Heart right ventricle (tissue), 16 donors: ENCODE measurements at regions not wholly inside any gene's neighbourhood (a gene's known extent, or its start where the extent isn't known, plus 50 kb on each side); places are given as distances from the start of the nearest gene placed in this dataset.

Experiments used
- ATAC-seq, 8 donors: fragments of 200-7000 bp; cut with Tn5 transposase; one replicate each; pipeline ENCODE4 v1.9.1; 2020; ENCODE audit warnings: mild to moderate bottlenecking in 8 of 8, moderate library complexity in 8 of 8, moderate number of reproducible peaks in 1 of 8
- DNase-seq, 2 donors: peaks; one replicate each; pipeline ENCODE4 v3.0.0-alpha.2; 2020
- H3K27ac ChIP-seq, 10 donors: fragments of 200-600 bp; sonication (generic) in 2 of 10; one replicate each; pipeline versions ENCODE4 v1.5.0 to v1.8.0; 2020 to 2022; ENCODE audit warnings: mild to moderate bottlenecking in 3 of 10
- H3K27me3 ChIP-seq, 7 donors: fragments of 200-600 bp; one replicate each; pipeline ENCODE4 v1.8.0; 2021 to 2022; ENCODE audit warnings: mild to moderate bottlenecking in 2 of 7
- H3K36me3 ChIP-seq, 9 donors: fragments of 200-600 bp; sonication (generic) in 1 of 9; one replicate each; pipeline versions ENCODE4 v1.5.0 to v1.8.0; 2020 to 2022; ENCODE audit warnings: mild to moderate bottlenecking in 2 of 9
- H3K4me1 ChIP-seq, 9 donors: fragments of 200-600 bp; sonication (generic) in 1 of 9; one replicate each; pipeline versions ENCODE4 v1.5.0 to v1.8.0; 2020 to 2022; ENCODE audit warnings: mild to moderate bottlenecking in 4 of 9
- H3K4me3 ChIP-seq, 10 donors: fragments of 200-600 bp; sonication (generic) in 2 of 10; one replicate each; pipeline versions ENCODE4 v1.5.0 to v1.8.0; 2020 to 2022; ENCODE audit warnings: mild to moderate bottlenecking in 7 of 10, moderate library complexity in 2 of 10
- H3K9me3 ChIP-seq, 11 donors: fragments of 200-600 bp in 10 of 11; sonication (generic) in 2 of 11; one replicate each; pipeline versions ENCODE4 v1.5.0 to v1.8.0; 2013 to 2022; ENCODE audit warnings: mild to moderate bottlenecking in 2 of 11, control low read depth in 1 of 11, moderate library complexity in 1 of 11
- CTCF ChIP-seq, 9 donors: fragments of 200-600 bp; sonication (generic) in 2 of 9; IDR thresholded peaks; one replicate each; pipeline versions ENCODE4 v1.5.0 to v1.8.0; 2021 to 2022; ENCODE audit warnings: antibody characterized with exemption in 9 of 9, mild to moderate bottlenecking in 5 of 9, moderate library complexity in 1 of 9
- WGBS, 2 donors: extraction: QIAGEN DNeasy Blood & Tissue Kit; methylation state at CpG; one replicate each; pipeline ENCODE4 v1.1.7; 2013; ENCODE audit warnings: inconsistent platforms in 1 of 2; 5-methylcytosine and 5-hydroxymethylcytosine counted together
- intact Hi-C, 10 donors: fragments of 100-400 bp; cut with DNase I; formaldehyde crosslinking; loops; one replicate each; pipeline versions ENCODE4 v1.11.1 to v1.14.2; 2022
- donor health status: Arrhythmogenic right ventricular cardiomyopathy.
- donor health status: ischemic (EF 13 %, LVEDD 7.1; RV severe dilation, severe dysfunction).
- donor health status: healthy with polysubstance abuse.
- donor health status: DM: no; HTN: yes; CAD: no.
- donor health status: DM: no; HTN: no; CAD: no.
- donor health status: ischemic (EF 25% LVEDD 6.9; RV normal size, moderate dysfunction).
- donor health status: ischemic (EF 25% LVEDD 5.7; RV mildly dilated, moderate dysfunction).
- donor health status: healthy.
- donor health status: DM: yes; HTN: yes; CAD: no.
- donor health status: Ischemic cardiomyopathy.
- donor health status: ischemic (EF 35%, LVEDD 5.7; RV mildly dilated, moderate dysfunction).
- donor health status: nonischemic (EF 11% LVEDD 7.7; RV severe dilation, severe dysfunction).
- donor health status: DM: yes; HTN: yes; CAD: no.
- donor health status: PGD.
- donor health status: ischemic (EF 29% LVEDD 5.4; RV normal size, mild dysfunction).
- donor health status: nonischemic (EF 23%, LVEDD 6.1; RV moderate dilation, normal function).

GRCh38 chrX:114390251-114390796 is 193.6 kb upstream of the HTR2C start:
- DNase-seq (no peak), ATAC-seq (no peak)
- TF ChIP-seq CTCF (IDR thresholded peaks at IDR 0.05), result no peak
- intact Hi-C loops, result no loop called here
- no peak overlapping the region for H3K4me3 ChIP-seq
- peaks cover 0 to 7% (median 0%) of the 10 kb centered on the region in 11 donors for H3K9me3 ChIP-seq
- WGBS, 2 donors, result 92 to 97% methylated on average over 27 to 31 of the region's 31 CpGs
- no peaks in the 10 kb centered on the region for H3K27me3 ChIP-seq
- H3K4me1 ChIP-seq, result no peaks in the 10 kb centered on the region
- no peak overlapping the region for H3K27ac ChIP-seq
- no peaks in the 10 kb centered on the region for H3K36me3 ChIP-seq
